PC-3 (cell line): ENCODE measurements at regions not wholly inside any gene's neighbourhood (a gene's known extent, or its start where the extent isn't known, plus 50 kb on each side); places are given as distances from the start of the nearest gene placed in this dataset.
A peak's percentile ranks its signal among the peaks of the same experiment; 100 is the strongest.
"Not testable (repeated sequence)": the region's sequence is repeated elsewhere in the genome, so short reads cannot be mapped to it uniquely, and the experiment has no call there.

Experiments used
- ATAC-seq: fragments of 200-7000 bp; cut with Tn5 transposase; 2 replicates; pipeline ENCODE4 v1.9.1; 2020; ENCODE audit warnings: mild to moderate bottlenecking, moderate library complexity
- BruUV-seq: library from RNA; stranded (reverse); fragments of 400-500 nt; replicated peaks from 2 replicates; lab custom pipeline; 2021; lab: Mats Ljungman, UMichigan
- CTCF ChIA-PET: fragments of 300-600 bp; sonication (Branson Sonifier 250); formaldehyde crosslinking; loops from one replicate; lab custom pipeline; 2022; ENCODE audit warnings: antibody characterized with exemption; lab: Charles Lee
- POLR2A ChIA-PET: fragments of 300-600 bp; sonication (Branson Sonifier 250); formaldehyde crosslinking; loops from one replicate; lab custom pipeline; 2022; ENCODE audit warnings: antibody characterized with exemption; ENCODE audit not compliant: unreplicated experiment; lab: Charles Lee
- DNase-seq: peaks from one replicate; pipeline ENCODE4 v3.0.0-alpha.2; 2015
- H2AFZ ChIP-seq: fragments of 300-600 bp; sonication (generic); 2 replicates; pipeline ENCODE4 v1.6.0; 2016; ENCODE audit warnings: antibody characterized with exemption, low read length
- H3F3A ChIP-seq: fragments of 300-600 bp; sonication (generic); one replicate; pipeline ENCODE4 v1.6.0; 2017; ENCODE audit warnings: antibody characterized with exemption, low read length, control low read depth, mild to moderate bottlenecking; ENCODE audit not compliant: unreplicated experiment
- H3K27ac ChIP-seq: fragments of 300-600 bp; sonication (generic); 2 replicates; pipeline ENCODE4 v1.5.1; 2016; ENCODE audit warnings: mild to moderate bottlenecking, low read length
- H3K27me3 ChIP-seq: fragments of 300-600 bp; sonication (generic); 2 replicates; pipeline ENCODE4 v1.6.1; 2016; ENCODE audit warnings: low read length, mixed read lengths
- H3K36me3 ChIP-seq: fragments of 300-600 bp; sonication (generic); 2 replicates; pipeline ENCODE4 v1.6.1; 2016; ENCODE audit warnings: low read depth, mixed run types, low read length, mixed read lengths
- H3K4me1 ChIP-seq: fragments of 300-600 bp; sonication (generic); 2 replicates; pipeline ENCODE4 v1.5.1; 2016; ENCODE audit warnings: low read length; ENCODE audit not compliant: insufficient read depth
- H3K4me2 ChIP-seq: fragments of 300-600 bp; sonication (generic); 2 replicates; pipeline ENCODE4 v1.6.0; 2016; ENCODE audit warnings: low read length
- H3K4me3 ChIP-seq: fragments of 300-600 bp; sonication (generic); 2 replicates; pipeline ENCODE4 v1.5.1; 2016; ENCODE audit warnings: mild to moderate bottlenecking, low read length, mixed read lengths
- H3K79me2 ChIP-seq: fragments of 300-600 bp; sonication (generic); 2 replicates; pipeline ENCODE4 v1.6.1; 2017; ENCODE audit warnings: low read length, mixed read lengths
- H3K9ac ChIP-seq: fragments of 300-600 bp; sonication (generic); 2 replicates; pipeline ENCODE4 v1.6.0; 2016; ENCODE audit warnings: mild to moderate bottlenecking, low read length
- H3K9me2 ChIP-seq: fragments of 300-600 bp; sonication (generic); replicated peaks from 2 replicates; pipeline ENCODE4 v1.6.1; 2016; ENCODE audit warnings: mixed run types, low read length, mixed read lengths
- H3K9me3 ChIP-seq: fragments of 300-600 bp; sonication (generic); 2 replicates; pipeline ENCODE4 v1.6.1; 2016; ENCODE audit warnings: low read length, mixed read lengths
- H4K20me1 ChIP-seq: fragments of 300-600 bp; sonication (generic); 2 replicates; pipeline ENCODE4 v1.6.1; 2016; ENCODE audit warnings: low read length, mixed read lengths
- intact Hi-C: fragments of 100-400 bp; cut with micrococcal nuclease; formaldehyde crosslinking; loops from 2 replicates; pipeline ENCODE4 v1.9.0; 2023

DNA sequence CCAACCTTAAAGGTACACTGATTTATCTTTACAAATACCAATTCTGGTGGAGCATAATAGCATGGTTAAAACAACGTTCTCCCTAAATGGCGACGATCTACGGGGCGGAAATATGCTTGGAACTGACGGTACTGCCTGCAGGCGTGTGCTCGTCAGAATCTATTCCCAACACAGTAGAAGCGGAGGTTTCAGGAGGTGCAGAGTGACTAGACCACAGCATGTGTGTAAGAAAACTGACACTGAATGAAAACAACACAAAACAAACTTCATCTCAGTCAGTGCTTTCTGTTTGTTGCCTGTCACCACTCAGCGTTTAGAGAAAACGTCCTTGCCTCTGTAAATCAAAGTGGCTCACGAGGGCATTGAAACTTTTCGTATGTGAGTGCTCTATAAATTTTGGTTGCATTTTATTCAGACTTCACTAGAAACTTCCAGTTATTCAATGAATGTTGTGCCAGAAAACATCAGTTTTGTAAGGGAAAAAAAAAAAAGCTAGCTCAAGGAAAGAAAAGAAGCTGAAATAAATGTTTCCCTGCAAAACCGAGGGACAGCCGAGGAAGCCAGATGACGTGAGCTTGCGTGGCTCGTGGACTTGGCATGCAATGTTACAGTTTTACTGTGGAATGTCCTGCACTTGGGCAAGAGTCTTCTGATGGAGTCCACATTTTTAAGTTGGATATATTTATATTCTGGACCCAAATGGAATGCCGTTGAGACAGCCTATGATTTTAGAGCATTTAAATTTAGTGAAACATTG, 210.4 kb downstream of the LAT start:
- H3K27ac ChIP-seq, H4K20me1 ChIP-seq, H3K9me2 ChIP-seq, H3K4me1 ChIP-seq, H3K9me3 ChIP-seq, H3K27me3 ChIP-seq, H3K9ac ChIP-seq, H3K36me3 ChIP-seq, H3F3A ChIP-seq, CTCF ChIA-PET, H3K79me2 ChIP-seq, POLR2A ChIA-PET, DNase-seq, intact Hi-C loops, BruUV-seq: not testable (repeated sequence)
- peak overlapping the region; percentile 71 for H2AFZ ChIP-seq
- peak overlapping the region; percentile 75 for H3K4me2 ChIP-seq
- H3K4me3 ChIP-seq = peak overlapping the region; percentile 58
- ATAC-seq = peak; percentile 22; the same call in 1 of the 2 replicates

DNA sequence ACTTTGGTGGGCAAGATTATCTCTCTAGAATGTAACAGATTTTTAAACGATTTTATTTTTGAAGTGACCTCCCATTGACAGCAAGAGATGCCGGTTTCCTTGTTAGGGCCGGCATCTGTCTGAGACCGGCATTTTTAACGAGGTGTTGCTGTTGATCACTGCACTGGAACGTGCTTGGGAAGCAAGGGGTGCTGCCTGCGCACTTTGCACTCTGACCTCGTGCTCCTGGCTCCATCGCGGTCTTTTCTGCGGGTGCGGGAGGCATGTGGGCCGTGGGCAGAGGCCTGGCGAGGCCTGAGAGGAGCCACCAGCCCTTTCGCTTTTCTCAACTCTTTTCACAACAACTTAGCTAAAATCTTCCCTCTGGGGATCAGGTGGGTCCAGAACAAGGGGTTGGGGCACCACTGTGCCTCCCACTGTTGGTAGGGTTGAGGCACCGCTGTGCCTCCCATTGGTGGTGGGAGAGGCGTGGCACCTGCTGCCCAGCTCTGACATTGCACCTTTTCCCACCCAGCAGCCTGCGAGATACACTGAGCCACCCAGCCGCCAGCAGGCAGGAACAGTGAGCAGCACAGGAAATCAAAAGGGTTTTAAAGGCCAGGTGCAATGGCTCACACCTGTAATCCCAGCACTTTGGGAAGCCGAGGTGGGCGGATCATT, 209.5 kb downstream of the LAT start:
- H3K36me3 ChIP-seq, H2AFZ ChIP-seq, CTCF ChIA-PET, H3K9me2 ChIP-seq, H3K4me2 ChIP-seq, H3K4me3 ChIP-seq, H3F3A ChIP-seq, DNase-seq, intact Hi-C loops, H3K79me2 ChIP-seq, H3K27ac ChIP-seq, H3K27me3 ChIP-seq, BruUV-seq, H3K4me1 ChIP-seq, H4K20me1 ChIP-seq, H3K9ac ChIP-seq, POLR2A ChIA-PET, ATAC-seq, H3K9me3 ChIP-seq: not testable (repeated sequence)

DNA sequence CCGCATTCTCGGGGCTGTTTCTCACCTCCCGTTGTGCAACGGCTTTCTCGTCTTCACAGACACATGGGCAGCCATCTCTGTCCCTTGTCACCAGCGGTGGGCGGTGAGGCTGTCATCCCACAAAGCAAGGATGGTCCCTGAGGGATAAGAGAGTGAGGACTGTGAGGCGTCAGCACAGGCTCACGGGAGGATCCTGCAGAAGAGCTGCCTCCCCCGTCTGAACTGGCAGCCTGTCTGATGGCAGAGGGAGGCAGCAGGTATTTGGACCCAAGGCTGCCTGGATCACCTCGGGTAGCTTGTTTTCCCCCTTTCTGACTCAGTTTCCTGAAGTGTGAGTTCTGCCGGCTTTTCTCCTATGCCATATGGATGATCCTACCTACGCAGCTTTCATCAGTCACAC, 208.8 kb downstream of the LAT start:
- H3K27ac ChIP-seq, BruUV-seq, H2AFZ ChIP-seq, H3K9me2 ChIP-seq, DNase-seq, H3K4me1 ChIP-seq, H3K9ac ChIP-seq, ATAC-seq, H3K79me2 ChIP-seq, H3K4me2 ChIP-seq, intact Hi-C loops, H3F3A ChIP-seq, H3K36me3 ChIP-seq, H3K4me3 ChIP-seq, CTCF ChIA-PET, H3K27me3 ChIP-seq, H3K9me3 ChIP-seq, POLR2A ChIA-PET, H4K20me1 ChIP-seq: not testable (repeated sequence)

DNA sequence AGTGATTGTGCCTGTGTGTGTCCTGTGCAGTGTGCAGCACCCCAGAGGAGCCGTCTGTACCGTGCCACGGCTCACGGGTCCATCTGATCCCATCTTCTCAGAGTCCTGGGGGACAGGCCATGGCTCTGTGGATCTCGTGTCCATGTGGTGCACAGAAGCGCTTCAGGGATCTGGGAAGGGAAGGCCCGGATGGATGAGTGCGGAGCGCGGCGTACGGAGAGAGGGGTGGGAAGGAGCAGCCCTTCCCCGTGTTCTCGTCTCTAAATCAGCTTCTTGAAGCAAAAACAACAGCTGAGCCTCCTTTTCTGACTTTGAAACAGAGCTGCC, 208.4 kb downstream of the LAT start:
- H3K9me3 ChIP-seq, ATAC-seq, H3K27ac ChIP-seq, H3F3A ChIP-seq, H3K27me3 ChIP-seq, DNase-seq, H3K9me2 ChIP-seq, H4K20me1 ChIP-seq, intact Hi-C loops, BruUV-seq, H3K9ac ChIP-seq, POLR2A ChIA-PET, H3K4me1 ChIP-seq, H3K36me3 ChIP-seq, H3K4me2 ChIP-seq, H3K4me3 ChIP-seq, H2AFZ ChIP-seq, CTCF ChIA-PET, H3K79me2 ChIP-seq: not testable (repeated sequence)
